ENCODE measurements at regions not wholly inside any gene's neighbourhood (a gene's known extent, or its start where the extent isn't known, plus 50 kb on each side); places are given as distances from the start of the nearest gene placed in this dataset.

DNA sequence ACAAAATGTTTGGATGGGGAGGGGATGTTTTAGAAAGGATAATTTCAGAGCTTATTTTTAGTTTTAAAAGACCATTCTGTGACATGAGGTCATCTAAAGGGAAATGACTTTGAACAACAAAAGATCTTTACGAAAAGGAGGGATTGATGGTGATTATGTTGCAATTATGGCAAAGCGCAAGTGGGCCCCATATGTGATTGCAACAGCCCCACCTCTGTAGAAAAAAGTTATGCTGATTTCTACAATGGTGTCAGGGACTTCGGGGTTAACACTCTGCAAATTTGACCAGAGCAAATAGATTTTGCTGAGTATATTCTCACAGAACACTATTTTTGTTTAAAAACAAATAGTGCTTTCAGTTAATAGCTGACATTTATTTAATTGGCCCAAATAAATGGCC, 312.8 kb downstream of the NSG2 start:
- Histone ChIP-seq H3K36me3 (ENCODE audit: low read depth) (no peaks in the 10 kb centered on the region), H3K4me3 (no peak overlapping the region)

DNA sequence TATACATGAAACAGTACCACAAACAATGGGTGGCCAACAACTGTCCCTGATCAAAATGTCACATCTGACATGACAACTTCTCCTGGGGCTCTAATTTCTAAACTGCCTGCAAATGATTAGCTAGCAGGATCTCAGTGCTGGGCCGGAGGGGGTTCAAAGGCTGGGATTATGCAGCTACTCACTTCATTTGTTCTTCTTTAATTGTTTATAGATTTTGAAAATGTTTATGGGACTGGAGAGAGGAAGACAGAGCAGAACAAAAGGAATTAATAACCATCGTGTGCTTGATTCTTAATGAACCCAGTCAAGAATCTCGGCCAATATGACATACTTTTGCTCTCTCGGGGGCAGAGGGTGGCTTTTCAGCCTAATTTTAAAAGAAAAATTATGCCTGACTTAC, 313.6 kb downstream of the NSG2 start:
- Histone ChIP-seq H3K9me3 (peaks cover 3% of the 10 kb centered on the region), H3K4me3 (no peak overlapping the region), H3K36me3 (ENCODE audit: low read depth) (no peaks in the 10 kb centered on the region), H3K4me1 (ENCODE audit: low read depth) (no peaks in the 10 kb centered on the region)
- ATAC-seq (no peak), DNase-seq (no peak)
- TF ChIP-seq, protein P1, sequence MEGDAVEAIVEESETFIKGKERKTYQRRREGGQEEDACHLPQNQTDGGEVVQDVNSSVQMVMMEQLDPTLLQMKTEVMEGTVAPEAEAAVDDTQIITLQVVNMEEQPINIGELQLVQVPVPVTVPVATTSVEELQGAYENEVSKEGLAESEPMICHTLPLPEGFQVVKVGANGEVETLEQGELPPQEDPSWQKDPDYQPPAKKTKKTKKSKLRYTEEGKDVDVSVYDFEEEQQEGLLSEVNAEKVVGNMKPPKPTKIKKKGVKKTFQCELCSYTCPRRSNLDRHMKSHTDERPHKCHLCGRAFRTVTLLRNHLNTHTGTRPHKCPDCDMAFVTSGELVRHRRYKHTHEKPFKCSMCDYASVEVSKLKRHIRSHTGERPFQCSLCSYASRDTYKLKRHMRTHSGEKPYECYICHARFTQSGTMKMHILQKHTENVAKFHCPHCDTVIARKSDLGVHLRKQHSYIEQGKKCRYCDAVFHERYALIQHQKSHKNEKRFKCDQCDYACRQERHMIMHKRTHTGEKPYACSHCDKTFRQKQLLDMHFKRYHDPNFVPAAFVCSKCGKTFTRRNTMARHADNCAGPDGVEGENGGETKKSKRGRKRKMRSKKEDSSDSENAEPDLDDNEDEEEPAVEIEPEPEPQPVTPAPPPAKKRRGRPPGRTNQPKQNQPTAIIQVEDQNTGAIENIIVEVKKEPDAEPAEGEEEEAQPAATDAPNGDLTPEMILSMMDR (IDR thresholded peaks at IDR 0.05), result no peak
- intact Hi-C loops (cut with DNase I, micrococcal nuclease), result no loop called here

More for the DNA sequence above, 312.8 kb downstream of the NSG2 start:
- TF ChIP-seq, protein P1 (IDR thresholded peaks at IDR 0.05), result no peak
- DNase-seq (no peak), ATAC-seq (no peak)
- Histone ChIP-seq H3K4me1 (ENCODE audit: low read depth) (no peaks in the 10 kb centered on the region), H3K9me3 (peaks cover 3% of the 10 kb centered on the region)
- intact Hi-C loops (cut with DNase I, micrococcal nuclease), result no loop called here

DNA sequence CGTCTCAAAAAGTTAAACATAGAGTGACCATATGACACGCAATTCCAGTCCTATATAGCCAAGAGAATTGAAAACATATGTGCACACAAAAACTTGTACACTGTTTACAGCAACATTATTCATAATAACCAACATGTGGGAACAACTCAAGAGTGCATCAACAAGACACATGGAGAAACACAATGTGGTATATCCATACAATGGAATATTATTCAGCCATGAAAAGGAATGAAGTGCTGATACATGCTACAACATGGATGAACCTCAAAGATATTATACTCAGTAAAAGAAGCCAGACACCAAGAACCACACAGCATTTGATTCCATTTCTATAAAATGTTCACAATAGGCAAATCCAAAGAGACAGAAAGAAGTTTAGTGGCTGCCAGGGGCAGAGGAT, 317.0 kb downstream of the NSG2 start:
- no peaks in the 10 kb centered on the region for H3K4me1 ChIP-seq (ENCODE audit: low read depth)
- TF ChIP-seq, protein P1 (IDR thresholded peaks at IDR 0.05), result no peak

DNA sequence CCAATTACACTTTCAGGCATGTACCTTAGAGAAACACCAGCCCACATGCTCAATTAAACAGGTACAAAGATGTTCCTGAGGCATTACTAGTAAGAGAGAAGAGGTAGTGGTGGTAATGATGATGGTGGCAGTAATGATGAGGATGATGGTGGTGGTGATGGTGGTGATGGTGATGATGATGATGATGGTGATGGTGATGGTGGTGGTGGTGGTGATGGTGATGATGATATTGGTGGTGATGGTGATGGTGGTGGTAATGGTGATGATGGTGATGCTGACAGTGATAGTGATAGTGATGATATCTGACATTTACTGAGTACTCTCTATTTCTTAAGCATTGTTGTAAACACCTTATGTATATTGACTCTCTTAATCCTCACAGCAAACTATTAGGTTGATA, 318.4 kb downstream of the NSG2 start:
- no peak for ATAC-seq

More for the DNA sequence above, 317.0 kb downstream of the NSG2 start:
- intact Hi-C loops (cut with DNase I, micrococcal nuclease), result no loop called here
- Histone ChIP-seq H3K36me3 (ENCODE audit: low read depth) (no peaks in the 10 kb centered on the region), H3K4me3 (no peak overlapping the region), H3K9me3 (peaks cover 3% of the 10 kb centered on the region)
- ATAC-seq (no peak), DNase-seq (no peak)

DNA sequence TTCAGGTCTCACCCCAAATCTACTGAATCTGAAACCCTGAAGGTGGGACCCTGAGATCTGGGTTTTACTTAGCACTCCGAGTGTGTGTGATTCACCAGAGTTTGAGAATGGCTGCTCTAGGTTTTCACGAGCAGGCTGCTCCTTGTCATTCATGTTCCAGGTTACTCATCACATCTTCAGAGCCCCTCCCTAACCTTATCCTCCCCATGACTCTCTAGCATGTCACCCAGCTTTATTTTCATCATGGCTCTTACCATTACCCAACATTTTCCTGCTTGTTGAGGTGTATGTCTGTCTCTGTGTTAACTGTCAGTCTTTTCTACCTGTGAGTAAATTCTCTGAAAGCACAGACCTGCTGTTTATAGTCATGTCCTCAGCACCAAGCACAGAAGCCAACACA, 319.2 kb downstream of the NSG2 start:
- H3K4me3 ChIP-seq, result no peak overlapping the region
- TF ChIP-seq, protein P1 (IDR thresholded peaks at IDR 0.05), result no peak
- intact Hi-C loops (cut with DNase I, micrococcal nuclease), result no loop called here
- DNase-seq, result no peak
- H3K36me3 ChIP-seq (ENCODE audit: low read depth), result no peaks in the 10 kb centered on the region
- H3K4me1 ChIP-seq (ENCODE audit: low read depth), result no peaks in the 10 kb centered on the region
- ATAC-seq, result no peak
- peaks cover 3% of the 10 kb centered on the region for H3K9me3 ChIP-seq

More for the DNA sequence above, 318.4 kb downstream of the NSG2 start:
- Histone ChIP-seq H3K4me3 (no peak overlapping the region), H3K4me1 (ENCODE audit: low read depth) (no peaks in the 10 kb centered on the region), H3K36me3 (ENCODE audit: low read depth) (no peaks in the 10 kb centered on the region), H3K9me3 (peaks cover 3% of the 10 kb centered on the region)
- intact Hi-C loops (cut with DNase I, micrococcal nuclease), result no loop called here
- TF ChIP-seq, protein P1 (IDR thresholded peaks at IDR 0.05), result no peak
- DNase-seq, result no peak

DNA sequence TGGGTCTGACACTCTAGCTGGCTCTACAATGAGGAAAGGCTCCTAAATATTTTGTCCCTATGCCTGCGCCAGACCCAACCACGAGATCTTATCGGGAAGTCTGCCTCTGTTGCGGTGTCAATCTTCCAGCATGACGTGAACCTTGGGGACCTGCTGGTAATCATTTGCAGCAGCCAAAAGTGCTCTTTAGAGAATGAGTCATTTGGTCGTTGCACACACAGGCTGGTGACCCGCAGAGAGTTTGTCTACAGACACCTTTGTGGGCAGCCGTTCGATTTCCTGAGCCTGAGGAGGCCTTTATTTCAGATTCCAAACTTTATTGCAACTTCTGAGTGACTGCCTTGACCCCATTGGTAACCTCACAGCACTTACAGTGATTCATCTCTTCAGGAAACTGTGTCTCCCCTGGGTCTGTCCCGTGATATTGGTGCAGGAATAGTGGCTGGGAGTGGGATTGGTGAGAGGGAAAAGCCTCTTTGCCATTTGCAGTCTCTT, 326.1 kb downstream of the NSG2 start:
- DNase-seq, result no peak
- Histone ChIP-seq H3K4me3 (no peak overlapping the region), H3K4me1 (ENCODE audit: low read depth) (no peaks in the 10 kb centered on the region), H3K36me3 (ENCODE audit: low read depth) (no peaks in the 10 kb centered on the region), H3K9me3 (no peaks in the 10 kb centered on the region)
- ATAC-seq, result no peak
- TF ChIP-seq, protein P1 (IDR thresholded peaks at IDR 0.05), result no peak
- intact Hi-C loops (cut with DNase I, micrococcal nuclease), result no loop called here

Data from mucosa of descending colon (tissue), 3 donors.